Cardiac muscle cell (in vitro differentiated cells and primary cell): ENCODE measurements at regions not wholly inside any gene's neighbourhood (a gene's known extent, or its start where the extent isn't known, plus 50 kb on each side); places are given as distances from the start of the nearest gene placed in this dataset.

Experiments used
- DNase-seq, 2 donors: peaks; one replicate each; pipeline versions ENCODE4 v3.0.0 to v3.0.0-alpha.2; 2010 to 2017; ENCODE audit warnings: low read depth in 1 of 2, low spot score in 1 of 2
- H3K27ac ChIP-seq: fragments of 200-600 bp; sonication (generic); 2 replicates; pipeline ENCODE4 v1.5.1; 2016
- H3K27me3 ChIP-seq: fragments of 200-600 bp; sonication (generic); 2 replicates; pipeline ENCODE4 v1.6.0; 2016; ENCODE audit warnings: control low read depth
- H3K36me3 ChIP-seq: fragments of 200-600 bp; sonication (generic); 2 replicates; pipeline ENCODE4 v1.5.1; 2016; ENCODE audit warnings: control low read depth
- H3K4me1 ChIP-seq: fragments of 200-600 bp; sonication (generic); 2 replicates; pipeline ENCODE4 v1.8.1; 2017; ENCODE audit warnings: low read depth, mild to moderate bottlenecking, mixed run types
- H3K4me3 ChIP-seq: fragments of 200-600 bp; sonication (generic); 2 replicates; pipeline ENCODE4 v1.5.1; 2016; ENCODE audit warnings: mild to moderate bottlenecking
- H3K9me3 ChIP-seq: fragments of 200-600 bp; sonication (generic); 2 replicates; pipeline ENCODE4 v1.5.1; 2017; ENCODE audit warnings: low read depth, mild to moderate bottlenecking, control low read depth
- CTCF ChIP-seq: IDR thresholded peaks from 2 replicates; pipeline ENCODE4 v1.5.1; 2012; ENCODE audit warnings: low read depth, mild to moderate bottlenecking, low read length

- Histone ChIP-seq H3K4me1 (peaks cover 4% of the 10 kb centered on the region), H3K27ac (peak overlapping the region; percentile 32)
- no peak for TF ChIP-seq CTCF
These were observed 129.2 kb downstream of the CTTN start for GRCh38 chr11:70527429-70528045.

DNA sequence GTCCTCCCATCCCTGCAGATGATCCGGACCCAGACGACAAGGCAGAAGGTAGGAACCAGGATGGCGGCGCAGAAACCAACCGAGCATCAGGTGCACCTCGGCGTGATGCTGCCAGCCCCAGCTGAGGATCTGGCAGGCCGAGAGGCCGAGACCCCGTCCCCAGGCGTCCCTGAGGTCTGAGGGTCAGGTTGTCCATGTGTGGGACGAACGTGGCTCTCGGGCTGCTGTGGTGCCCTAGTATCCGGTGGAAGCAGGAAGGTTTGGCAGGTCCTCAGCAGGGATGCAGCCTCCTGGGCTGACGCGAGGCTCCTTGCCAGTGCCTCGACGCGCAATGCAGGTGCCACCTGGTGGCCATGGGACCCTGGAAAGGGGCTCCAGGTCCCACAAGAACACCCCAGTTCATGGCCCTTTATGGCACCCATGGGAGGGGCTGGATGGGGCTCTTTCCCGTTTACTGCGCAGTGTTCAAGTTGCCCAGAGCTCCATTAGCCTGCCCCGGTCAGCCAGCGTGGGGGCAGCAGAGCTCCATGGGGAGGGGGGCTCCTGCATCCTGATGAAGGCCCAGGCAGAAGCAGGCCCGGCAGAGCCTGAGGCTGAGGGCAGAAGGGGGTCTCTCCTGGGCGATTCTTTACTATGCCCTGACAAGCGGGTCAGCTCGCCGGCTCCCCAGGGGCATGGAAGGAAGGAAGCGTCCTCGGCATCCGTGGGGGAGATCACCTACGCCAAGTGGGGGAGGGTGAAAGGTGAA, 129.9 kb downstream of the CTTN start:
- no peak overlapping the region for H3K27ac ChIP-seq
- no peak overlapping the region for H3K4me3 ChIP-seq
- no peaks in the 10 kb centered on the region for H3K9me3 ChIP-seq
- peaks cover 4% of the 10 kb centered on the region for H3K4me1 ChIP-seq
- no peak for TF ChIP-seq CTCF
- H3K36me3 ChIP-seq = no peaks in the 10 kb centered on the region
- DNase-seq = no peak
- no peaks in the 10 kb centered on the region for H3K27me3 ChIP-seq

More at GRCh38 chr11:70527429-70528045, 129.2 kb downstream of the CTTN start:
- no peaks in the 10 kb centered on the region for H3K27me3 ChIP-seq
- H3K9me3 ChIP-seq = no peaks in the 10 kb centered on the region
- H3K4me3 ChIP-seq = no peak overlapping the region
- H3K36me3 ChIP-seq = no peaks in the 10 kb centered on the region
- DNase-seq = no peak

- no peaks in the 10 kb centered on the region for H3K9me3 ChIP-seq
- peaks cover 4% of the 10 kb centered on the region for H3K4me1 ChIP-seq
- H3K36me3 ChIP-seq = no peaks in the 10 kb centered on the region
- no peak overlapping the region for H3K4me3 ChIP-seq
- no peaks in the 10 kb centered on the region for H3K27me3 ChIP-seq
- H3K27ac ChIP-seq = no peak overlapping the region
- no peak for TF ChIP-seq CTCF
- DNase-seq = no peak
These were observed 130.7 kb downstream of the CTTN start for GRCh38 chr11:70528794-70529580.

DNA sequence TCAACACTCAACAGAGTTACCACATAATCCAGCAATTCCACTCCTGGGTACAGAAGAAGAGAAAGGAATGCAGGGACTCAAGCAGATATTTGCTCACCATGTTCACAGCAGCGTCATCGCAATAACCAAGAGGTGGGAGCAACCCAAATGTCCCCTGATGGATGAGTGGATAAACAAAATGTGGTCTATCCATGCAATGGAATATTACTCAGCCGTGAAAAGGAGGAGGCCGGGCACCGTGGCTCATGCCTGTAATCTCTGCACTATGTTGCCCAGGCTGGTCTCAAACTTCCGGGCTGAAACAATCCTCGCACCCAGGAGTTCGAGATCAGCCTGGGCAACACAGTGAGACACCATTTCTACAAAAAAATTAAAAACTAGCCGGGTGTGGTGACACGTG, 131.7 kb downstream of the CTTN start:
- no peaks in the 10 kb centered on the region for H3K36me3 ChIP-seq
- no peak overlapping the region for H3K4me3 ChIP-seq
- TF ChIP-seq CTCF = no peak
- H3K27ac ChIP-seq = no peak overlapping the region
- no peaks in the 10 kb centered on the region for H3K9me3 ChIP-seq
- no peaks in the 10 kb centered on the region for H3K27me3 ChIP-seq
- H3K4me1 ChIP-seq = peaks cover 4% of the 10 kb centered on the region
- DNase-seq = no peak

- Histone ChIP-seq H3K27me3 (no peaks in the 10 kb centered on the region), H3K4me1 (peaks cover 4% of the 10 kb centered on the region), H3K36me3 (no peaks in the 10 kb centered on the region), H3K9me3 (no peaks in the 10 kb centered on the region), H3K4me3 (no peak overlapping the region), H3K27ac (no peak overlapping the region)
- DNase-seq = no peak
- TF ChIP-seq CTCF = no peak
These were observed 132.4 kb downstream of the CTTN start for GRCh38 chr11:70530629-70531185.
